ENCODE measurements at regions not wholly inside any gene's neighbourhood (a gene's known extent, or its start where the extent isn't known, plus 50 kb on each side); places are given as distances from the start of the nearest gene placed in this dataset.

DNA sequence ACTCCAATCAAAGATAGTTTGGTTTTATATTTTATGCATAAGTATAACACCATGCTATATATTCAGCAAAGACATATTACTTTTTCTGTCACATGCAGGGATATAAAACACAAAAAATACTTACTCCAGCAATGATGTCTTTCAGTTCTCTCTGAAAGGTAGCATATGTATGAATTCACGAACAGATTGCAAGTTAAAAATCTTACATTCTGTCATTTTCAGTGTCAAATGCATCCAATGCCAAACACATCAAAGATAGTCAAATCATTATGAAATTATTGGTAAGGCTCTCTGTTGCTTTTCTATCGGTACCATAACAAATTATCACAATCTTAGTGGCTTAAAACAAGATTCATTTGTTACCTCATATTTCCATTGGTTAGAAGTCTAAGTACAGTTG lies 492.0 kb upstream of the KIF2B start:
- DNase-seq (ENCODE audit: low read depth), result no peak
- no peak overlapping the region for H3K4me3 ChIP-seq (ENCODE audit: low read depth, low read length)
- TF ChIP-seq, protein P1, sequence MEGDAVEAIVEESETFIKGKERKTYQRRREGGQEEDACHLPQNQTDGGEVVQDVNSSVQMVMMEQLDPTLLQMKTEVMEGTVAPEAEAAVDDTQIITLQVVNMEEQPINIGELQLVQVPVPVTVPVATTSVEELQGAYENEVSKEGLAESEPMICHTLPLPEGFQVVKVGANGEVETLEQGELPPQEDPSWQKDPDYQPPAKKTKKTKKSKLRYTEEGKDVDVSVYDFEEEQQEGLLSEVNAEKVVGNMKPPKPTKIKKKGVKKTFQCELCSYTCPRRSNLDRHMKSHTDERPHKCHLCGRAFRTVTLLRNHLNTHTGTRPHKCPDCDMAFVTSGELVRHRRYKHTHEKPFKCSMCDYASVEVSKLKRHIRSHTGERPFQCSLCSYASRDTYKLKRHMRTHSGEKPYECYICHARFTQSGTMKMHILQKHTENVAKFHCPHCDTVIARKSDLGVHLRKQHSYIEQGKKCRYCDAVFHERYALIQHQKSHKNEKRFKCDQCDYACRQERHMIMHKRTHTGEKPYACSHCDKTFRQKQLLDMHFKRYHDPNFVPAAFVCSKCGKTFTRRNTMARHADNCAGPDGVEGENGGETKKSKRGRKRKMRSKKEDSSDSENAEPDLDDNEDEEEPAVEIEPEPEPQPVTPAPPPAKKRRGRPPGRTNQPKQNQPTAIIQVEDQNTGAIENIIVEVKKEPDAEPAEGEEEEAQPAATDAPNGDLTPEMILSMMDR (conservative IDR thresholded peaks at IDR 0.05; ENCODE audit: low read depth, low read length), result no peak

DNA sequence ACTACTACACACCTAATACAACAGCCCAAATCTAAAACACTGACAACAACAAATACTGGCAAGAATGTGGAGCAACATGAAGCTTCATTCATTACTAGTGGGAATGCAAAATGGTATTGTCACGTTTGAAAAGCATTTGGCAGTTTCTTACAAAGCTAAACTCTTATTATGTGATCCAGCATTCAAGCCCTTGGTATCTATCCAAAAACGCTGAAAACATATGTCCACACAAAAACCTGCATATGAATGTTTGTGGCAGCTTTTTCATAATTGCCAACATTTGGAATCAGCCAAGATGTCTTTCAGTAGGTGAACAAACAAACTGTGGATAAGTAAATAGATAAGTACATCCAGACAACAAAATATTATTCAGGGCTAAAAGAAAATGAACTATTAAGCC lies 501.1 kb upstream of the KIF2B start:
- TF ChIP-seq, protein P1 (conservative IDR thresholded peaks at IDR 0.05; ENCODE audit: low read depth, low read length), result no peak
- DNase-seq (ENCODE audit: low read depth), result no peak
- H3K4me3 ChIP-seq (ENCODE audit: low read depth, low read length), result no peak overlapping the region

DNA sequence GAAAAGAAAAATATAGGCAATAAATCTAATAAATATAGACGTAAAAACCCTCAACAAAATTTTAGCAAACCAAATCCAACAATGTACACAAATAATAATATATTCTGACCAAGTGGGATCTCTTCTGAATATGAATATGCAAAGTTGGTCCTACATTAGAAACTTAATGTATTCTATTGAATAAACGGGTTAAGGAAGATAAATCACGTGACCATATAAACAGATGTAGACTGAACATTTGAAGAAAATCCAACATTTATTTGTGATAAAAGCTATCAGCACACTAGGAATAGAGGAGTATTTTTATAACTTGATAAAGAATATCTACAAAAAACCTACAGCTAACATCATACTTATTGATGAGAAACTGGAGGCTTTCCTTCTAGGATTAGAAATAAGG lies 502.8 kb upstream of the KIF2B start:
- TF ChIP-seq, protein P1 (conservative IDR thresholded peaks at IDR 0.05; ENCODE audit: low read depth, low read length), result no peak
- no peak for DNase-seq (ENCODE audit: low read depth)

DNA sequence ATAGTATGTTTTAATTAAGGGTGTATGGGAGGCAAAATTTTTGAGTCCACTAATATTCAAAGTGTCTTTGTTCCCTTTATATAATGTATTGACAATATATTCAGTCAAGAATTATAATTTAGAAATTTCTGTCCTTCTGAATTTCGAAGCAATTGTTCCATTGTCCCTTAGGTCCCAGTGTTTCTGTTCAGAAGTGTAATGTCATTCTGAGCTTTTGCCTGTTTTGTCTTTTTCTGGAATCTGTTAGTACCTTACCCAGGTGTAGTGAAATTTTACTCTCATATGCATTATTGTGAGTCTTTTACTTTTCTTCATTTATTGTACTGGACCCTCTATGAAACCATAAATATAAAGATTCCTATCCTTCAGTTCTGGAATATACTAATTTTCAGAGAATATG lies 505.7 kb upstream of the KIF2B start:
- DNase-seq (ENCODE audit: low read depth), result no peak
- H3K4me3 ChIP-seq (ENCODE audit: low read depth, low read length), result no peak overlapping the region
- TF ChIP-seq, protein P1 (conservative IDR thresholded peaks at IDR 0.05; ENCODE audit: low read depth, low read length), result no peak

More for the DNA sequence above, 502.8 kb upstream of the KIF2B start:
- H3K4me3 ChIP-seq (ENCODE audit: low read depth, low read length), result no peak overlapping the region

DNA sequence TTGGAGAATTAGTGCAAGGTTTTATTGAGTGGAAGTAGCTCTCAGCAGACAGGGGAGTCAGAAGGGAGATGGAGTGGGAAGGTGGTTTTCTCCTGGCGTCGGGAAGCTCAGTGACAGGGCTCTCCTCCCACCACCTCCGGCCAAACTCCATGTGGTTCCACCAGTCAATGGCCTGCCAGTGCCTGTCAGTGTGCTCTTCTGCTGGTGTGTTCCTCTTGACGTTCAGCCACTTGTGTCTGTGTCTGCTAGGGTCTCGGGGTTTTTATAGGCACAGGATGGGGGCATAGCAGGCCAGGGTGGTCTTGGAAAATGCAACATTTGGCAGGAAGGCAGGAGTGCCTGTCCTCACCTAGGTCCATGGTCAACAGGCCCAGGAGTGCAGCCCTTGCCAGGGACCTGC lies 506.7 kb upstream of the KIF2B start:
- no peak for DNase-seq (ENCODE audit: low read depth)
- TF ChIP-seq, protein P1 (conservative IDR thresholded peaks at IDR 0.05; ENCODE audit: low read depth, low read length), result no peak
- H3K4me3 ChIP-seq (ENCODE audit: low read depth, low read length), result no peak overlapping the region

DNA sequence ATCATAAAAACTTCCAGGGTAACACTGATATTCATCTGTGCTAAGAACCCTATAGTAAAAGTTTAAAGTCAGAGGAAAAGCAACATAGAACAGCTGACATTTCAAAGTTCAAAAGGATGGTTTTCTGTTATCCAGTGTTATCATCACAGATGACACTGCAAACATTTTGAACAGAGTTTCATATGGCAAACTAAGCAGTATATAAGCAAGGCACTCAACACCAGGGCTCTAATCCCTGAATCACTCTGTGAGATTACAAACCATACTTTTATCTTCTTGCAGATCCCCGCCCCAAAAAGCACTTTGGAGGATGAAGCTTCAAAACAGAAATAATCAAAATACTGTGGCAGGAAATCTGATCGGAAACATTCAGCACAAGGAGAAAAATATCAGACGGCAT lies 508.2 kb upstream of the KIF2B start:
- no peak for DNase-seq (ENCODE audit: low read depth)
- TF ChIP-seq, protein P1 (conservative IDR thresholded peaks at IDR 0.05; ENCODE audit: low read depth, low read length), result no peak
- no peak overlapping the region for H3K4me3 ChIP-seq (ENCODE audit: low read depth, low read length)

DNA sequence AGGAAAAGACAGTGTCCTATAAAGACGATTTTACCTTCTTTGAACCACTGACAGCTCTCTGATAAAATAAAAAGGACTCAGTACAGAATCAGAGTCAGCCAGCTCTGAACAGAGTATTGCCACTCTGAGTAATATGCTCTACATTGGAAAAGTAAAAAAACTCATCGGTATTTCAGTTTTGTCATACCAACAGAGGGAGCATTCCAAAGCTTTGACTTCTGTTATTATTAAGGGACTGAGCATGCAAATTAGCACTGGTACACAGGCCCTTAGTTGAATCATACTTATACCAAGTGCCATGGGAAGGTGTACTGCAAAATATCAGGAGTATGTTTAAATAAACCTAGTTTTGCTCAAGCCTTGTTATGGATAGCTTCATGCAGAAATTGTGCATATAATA lies 509.0 kb upstream of the KIF2B start:
- DNase-seq (ENCODE audit: low read depth), result no peak
- TF ChIP-seq, protein P1 (conservative IDR thresholded peaks at IDR 0.05; ENCODE audit: low read depth, low read length), result no peak
- no peak overlapping the region for H3K4me3 ChIP-seq (ENCODE audit: low read depth, low read length)
